ENCODE measurements at regions not wholly inside any gene's neighbourhood (a gene's known extent, or its start where the extent isn't known, plus 50 kb on each side); places are given as distances from the start of the nearest gene placed in this dataset.

GRCh38 chr18:53606792-53607191 lies 617.7 kb downstream of the MBD2 start:
- Histone ChIP-seq H3K4me3 (ENCODE audit: insufficient read depth, low read length, poor library complexity, severe bottlenecking) (no peak overlapping the region), H4K20me1 (ENCODE audit: low read depth, low read length) (no peaks in the 10 kb centered on the region), H3K9me2 (replicated peaks; ENCODE audit: insufficient read depth, low read length) (no peaks in the 10 kb centered on the region), H3K36me3 (ENCODE audit: low read length) (no peaks in the 10 kb centered on the region), H3K27me3 (ENCODE audit: low read length) (no peaks in the 10 kb centered on the region), H2AFZ (ENCODE audit: low read depth, low read length, severe bottlenecking) (no peak overlapping the region), H3K9ac (ENCODE audit: low read length) (no peak overlapping the region), H3K27ac (ENCODE audit: low read depth, low read length) (no peak overlapping the region), H3F3A (ENCODE audit: insufficient read depth) (no peaks in the 10 kb centered on the region), H3K4me2 (ENCODE audit: low read depth, low read length, poor library complexity, severe bottlenecking) (no peak overlapping the region), H3K9me3 (ENCODE audit: insufficient read depth, low read length) (no peaks in the 10 kb centered on the region), H3K79me2 (ENCODE audit: insufficient read depth, low read length) (no peaks in the 10 kb centered on the region)
- TF ChIP-seq EZH2phosphoT487 (conservative IDR thresholded peaks at IDR 0.05; ENCODE audit: low read length) (no peak), CTCF (IDR thresholded peaks at IDR 0.05; ENCODE audit: insufficient read depth, low read length, poor library complexity, severe bottlenecking) (no peak)

GRCh38 chr18:53605198-53605597 lies 619.3 kb downstream of the MBD2 start:
- H3K79me2 ChIP-seq (ENCODE audit: insufficient read depth, low read length): no peaks in the 10 kb centered on the region
- H3K4me2 ChIP-seq (ENCODE audit: low read depth, low read length, poor library complexity, severe bottlenecking): no peak overlapping the region
- H3K9me3 ChIP-seq (ENCODE audit: insufficient read depth, low read length): no peaks in the 10 kb centered on the region
- TF ChIP-seq CTCF (IDR thresholded peaks at IDR 0.05; ENCODE audit: insufficient read depth, low read length, poor library complexity, severe bottlenecking) (no peak), EZH2phosphoT487 (conservative IDR thresholded peaks at IDR 0.05; ENCODE audit: low read length) (no peak)
- H3K9me2 ChIP-seq (replicated peaks; ENCODE audit: insufficient read depth, low read length): no peaks in the 10 kb centered on the region
- no peak overlapping the region for H3K27ac ChIP-seq (ENCODE audit: low read depth, low read length)
- H4K20me1 ChIP-seq (ENCODE audit: low read depth, low read length): no peaks in the 10 kb centered on the region
- H2AFZ ChIP-seq (ENCODE audit: low read depth, low read length, severe bottlenecking): no peak overlapping the region
- no peaks in the 10 kb centered on the region for H3K36me3 ChIP-seq (ENCODE audit: low read length)
- H3K27me3 ChIP-seq (ENCODE audit: low read length): no peaks in the 10 kb centered on the region
- H3K4me3 ChIP-seq (ENCODE audit: insufficient read depth, low read length, poor library complexity, severe bottlenecking): no peak overlapping the region
- H3K9ac ChIP-seq (ENCODE audit: low read length): no peak overlapping the region
- no peaks in the 10 kb centered on the region for H3F3A ChIP-seq (ENCODE audit: insufficient read depth)

GRCh38 chr18:53603276-53603675 lies 621.2 kb downstream of the MBD2 start:
- Histone ChIP-seq H3K9me2 (replicated peaks; ENCODE audit: insufficient read depth, low read length) (no peaks in the 10 kb centered on the region), H3K9ac (ENCODE audit: low read length) (no peak overlapping the region), H3K4me3 (ENCODE audit: insufficient read depth, low read length, poor library complexity, severe bottlenecking) (no peak overlapping the region), H4K20me1 (ENCODE audit: low read depth, low read length) (no peaks in the 10 kb centered on the region), H3K4me2 (ENCODE audit: low read depth, low read length, poor library complexity, severe bottlenecking) (no peak overlapping the region), H3F3A (ENCODE audit: insufficient read depth) (no peaks in the 10 kb centered on the region), H3K27me3 (ENCODE audit: low read length) (no peaks in the 10 kb centered on the region), H3K27ac (ENCODE audit: low read depth, low read length) (no peak overlapping the region), H2AFZ (ENCODE audit: low read depth, low read length, severe bottlenecking) (no peak overlapping the region), H3K9me3 (ENCODE audit: insufficient read depth, low read length) (no peaks in the 10 kb centered on the region), H3K36me3 (ENCODE audit: low read length) (no peaks in the 10 kb centered on the region), H3K79me2 (ENCODE audit: insufficient read depth, low read length) (no peaks in the 10 kb centered on the region)
- no peak for TF ChIP-seq EZH2phosphoT487 (conservative IDR thresholded peaks at IDR 0.05; ENCODE audit: low read length)
- TF ChIP-seq CTCF (IDR thresholded peaks at IDR 0.05; ENCODE audit: insufficient read depth, low read length, poor library complexity, severe bottlenecking): no peak

All from SU-DHL-6 (cell line).